ENCODE measurements at regions not wholly inside any gene's neighbourhood (a gene's known extent, or its start where the extent isn't known, plus 50 kb on each side); places are given as distances from the start of the nearest gene placed in this dataset.

- TF ChIP-seq CTCF (IDR thresholded peaks at IDR 0.05; ENCODE audit: low read depth, low read length, poor library complexity, severe bottlenecking) = no peak
- TF ChIP-seq EZH2phosphoT487 (IDR thresholded peaks at IDR 0.05; ENCODE audit: borderline replicate concordance, low read length) = no peak
These were observed 208.2 kb upstream of the ZNF217 start for GRCh38 chr20:53801609-53802370.

All from DOHH2 (cell line).